ENCODE measurements at regions not wholly inside any gene's neighbourhood (a gene's known extent, or its start where the extent isn't known, plus 50 kb on each side); places are given as distances from the start of the nearest gene placed in this dataset.

DNA sequence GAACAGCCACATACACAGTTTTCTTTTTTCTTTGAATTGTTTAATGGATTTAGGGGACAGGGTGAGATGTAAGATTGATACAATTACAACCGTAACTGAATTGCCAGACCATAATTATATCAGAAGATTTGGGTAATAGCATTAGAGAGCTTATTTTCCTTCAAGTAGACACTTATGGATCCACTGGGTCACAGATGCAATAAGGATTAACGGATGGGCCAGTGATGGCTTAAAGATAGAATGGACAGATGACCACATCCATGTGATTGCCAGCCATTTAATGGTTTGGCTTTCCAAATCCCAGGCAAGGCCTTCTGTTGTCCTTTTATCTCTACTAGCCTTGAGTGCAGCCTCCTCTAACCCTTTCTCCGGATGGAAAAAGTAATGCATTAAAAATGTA, 94.7 kb upstream of the NUDT12 start:
- DNase-seq: no peak
- H3K27ac ChIP-seq (ENCODE audit: low read depth in 2 of 2, low read length in 2 of 2): no peak overlapping the region
- no peaks in the 10 kb centered on the region for H3K27me3 ChIP-seq (ENCODE audit: control insufficient read depth, insufficient read depth, low read length)
- FAIRE-seq: no peak
- H3K9ac ChIP-seq (ENCODE audit: low read length in 3 of 3): no peak overlapping the region
- TF ChIP-seq, protein P1, sequence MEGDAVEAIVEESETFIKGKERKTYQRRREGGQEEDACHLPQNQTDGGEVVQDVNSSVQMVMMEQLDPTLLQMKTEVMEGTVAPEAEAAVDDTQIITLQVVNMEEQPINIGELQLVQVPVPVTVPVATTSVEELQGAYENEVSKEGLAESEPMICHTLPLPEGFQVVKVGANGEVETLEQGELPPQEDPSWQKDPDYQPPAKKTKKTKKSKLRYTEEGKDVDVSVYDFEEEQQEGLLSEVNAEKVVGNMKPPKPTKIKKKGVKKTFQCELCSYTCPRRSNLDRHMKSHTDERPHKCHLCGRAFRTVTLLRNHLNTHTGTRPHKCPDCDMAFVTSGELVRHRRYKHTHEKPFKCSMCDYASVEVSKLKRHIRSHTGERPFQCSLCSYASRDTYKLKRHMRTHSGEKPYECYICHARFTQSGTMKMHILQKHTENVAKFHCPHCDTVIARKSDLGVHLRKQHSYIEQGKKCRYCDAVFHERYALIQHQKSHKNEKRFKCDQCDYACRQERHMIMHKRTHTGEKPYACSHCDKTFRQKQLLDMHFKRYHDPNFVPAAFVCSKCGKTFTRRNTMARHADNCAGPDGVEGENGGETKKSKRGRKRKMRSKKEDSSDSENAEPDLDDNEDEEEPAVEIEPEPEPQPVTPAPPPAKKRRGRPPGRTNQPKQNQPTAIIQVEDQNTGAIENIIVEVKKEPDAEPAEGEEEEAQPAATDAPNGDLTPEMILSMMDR (IDR thresholded peaks at IDR 0.05; ENCODE audit: borderline replicate concordance, extremely low read depth, insufficient read depth): no peak
- no peaks in the 10 kb centered on the region for H3K9me3 ChIP-seq (ENCODE audit: control insufficient read depth in 2 of 3, insufficient read depth in 1 of 3, low read length in 3 of 3)
- no peak overlapping the region for H3K4me3 ChIP-seq (ENCODE audit: low read length in 3 of 3)
- intact Hi-C loops (cut with DNase I): no loop called here
- no peaks in the 10 kb centered on the region for H3K36me3 ChIP-seq (ENCODE audit: control insufficient read depth in 2 of 3, insufficient read depth in 3 of 3, low read length in 3 of 3)
- no peaks in the 10 kb centered on the region for H3K4me1 ChIP-seq (ENCODE audit: control insufficient read depth in 2 of 3, insufficient read depth in 2 of 3, low read depth in 1 of 3, low read length in 3 of 3)

DNA sequence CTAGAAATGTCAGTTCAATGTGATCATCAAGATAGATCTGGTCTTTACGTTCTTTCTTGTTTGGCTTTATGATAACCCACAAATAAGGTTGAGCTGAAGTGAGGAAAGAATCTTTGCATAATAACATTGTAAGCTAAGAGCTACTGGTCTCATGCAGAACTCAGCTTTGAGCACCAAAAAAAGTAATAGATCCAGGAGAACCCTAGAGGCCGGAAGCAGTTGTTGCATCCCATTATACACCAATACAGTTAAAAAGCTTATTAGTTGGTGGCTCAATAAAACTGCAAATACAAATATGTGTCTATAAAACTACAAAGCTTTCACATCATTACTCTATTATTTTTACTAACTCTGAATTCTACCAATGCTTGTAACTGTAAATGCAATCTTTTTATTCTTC, 85.5 kb upstream of the NUDT12 start:
- Histone ChIP-seq H3K4me3 (ENCODE audit: low read length in 3 of 3) (no peak overlapping the region), H3K27me3 (ENCODE audit: control insufficient read depth, insufficient read depth, low read length) (no peaks in the 10 kb centered on the region), H3K9me3 (ENCODE audit: control insufficient read depth in 2 of 3, insufficient read depth in 1 of 3, low read length in 3 of 3) (no peaks in the 10 kb centered on the region), H3K4me1 (ENCODE audit: control insufficient read depth in 2 of 3, insufficient read depth in 2 of 3, low read depth in 1 of 3, low read length in 3 of 3) (no peaks in the 10 kb centered on the region), H3K27ac (ENCODE audit: low read depth in 2 of 2, low read length in 2 of 2) (no peak overlapping the region), H3K36me3 (ENCODE audit: control insufficient read depth in 2 of 3, insufficient read depth in 3 of 3, low read length in 3 of 3) (no peaks in the 10 kb centered on the region), H3K9ac (ENCODE audit: low read length in 3 of 3) (no peak overlapping the region)
- intact Hi-C loops (cut with DNase I): no loop called here
- DNase-seq (no peak), FAIRE-seq (no peak)
- TF ChIP-seq, protein P1 (IDR thresholded peaks at IDR 0.05; ENCODE audit: borderline replicate concordance, extremely low read depth, insufficient read depth): no peak

DNA sequence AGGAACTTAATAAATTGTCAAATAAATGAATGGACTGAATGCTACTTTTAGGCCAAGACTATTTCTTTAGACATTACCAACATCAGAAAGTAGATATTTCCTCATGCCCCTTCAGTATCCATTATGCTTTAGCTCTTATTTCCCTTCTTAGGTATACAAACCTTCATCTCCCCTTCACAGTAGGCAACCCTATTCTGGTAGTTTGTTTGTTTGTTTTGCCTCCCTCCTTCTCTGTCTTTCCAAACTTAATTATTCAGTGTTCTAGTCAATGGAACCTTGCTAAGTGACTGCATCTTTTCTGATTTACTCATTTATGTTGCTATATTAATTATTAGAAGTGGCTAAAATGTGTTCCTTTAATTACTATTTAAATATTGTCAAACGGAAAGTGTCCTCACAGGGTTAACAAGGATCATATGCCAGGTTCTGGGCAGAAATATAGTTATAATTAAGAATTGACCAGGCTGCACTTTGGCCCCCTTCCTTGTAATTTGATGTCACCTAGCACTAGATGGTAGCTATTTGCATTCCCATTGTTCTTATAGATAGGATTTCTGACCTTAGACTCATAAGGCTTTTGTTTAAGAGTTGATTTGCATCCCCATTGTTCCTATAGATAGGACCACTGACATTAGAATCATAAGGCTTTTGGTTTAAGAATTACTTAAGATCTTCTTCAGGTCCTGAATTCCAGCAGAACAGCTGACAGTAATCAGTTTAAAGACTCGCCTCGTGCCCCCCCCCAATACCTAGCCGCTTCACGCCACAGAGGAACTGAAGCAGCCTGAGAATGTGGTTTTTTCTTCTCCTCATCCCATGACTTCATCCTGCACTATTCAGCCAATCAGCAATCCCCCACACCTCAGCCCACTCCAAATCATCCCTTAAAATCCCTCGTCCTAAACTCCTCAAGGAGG, 84.4 kb upstream of the NUDT12 start:
- Histone ChIP-seq H3K4me1 (ENCODE audit: control insufficient read depth in 2 of 3, insufficient read depth in 2 of 3, low read depth in 1 of 3, low read length in 3 of 3) (no peaks in the 10 kb centered on the region), H3K36me3 (ENCODE audit: control insufficient read depth in 2 of 3, insufficient read depth in 3 of 3, low read length in 3 of 3) (no peaks in the 10 kb centered on the region), H3K27me3 (ENCODE audit: control insufficient read depth, insufficient read depth, low read length) (no peaks in the 10 kb centered on the region), H3K4me3 (ENCODE audit: low read length in 3 of 3) (no peak overlapping the region), H3K27ac (ENCODE audit: low read depth in 2 of 2, low read length in 2 of 2) (no peak overlapping the region), H3K9me3 (ENCODE audit: control insufficient read depth in 2 of 3, insufficient read depth in 1 of 3, low read length in 3 of 3) (no peaks in the 10 kb centered on the region), H3K9ac (ENCODE audit: low read length in 3 of 3) (no peak overlapping the region)
- DNase-seq (no peak), FAIRE-seq (no peak)
- TF ChIP-seq, protein P1 (IDR thresholded peaks at IDR 0.05; ENCODE audit: borderline replicate concordance, extremely low read depth, insufficient read depth): no peak
- intact Hi-C loops (cut with DNase I): no loop called here
